HUES48 (cell line): ENCODE measurements at regions not wholly inside any gene's neighbourhood (a gene's known extent, or its start where the extent isn't known, plus 50 kb on each side); places are given as distances from the start of the nearest gene placed in this dataset.

Source experiments
- H3K27ac ChIP-seq: one replicate; pipeline ENCODE4 v1.7.0; 2013; ENCODE audit warnings: low read depth, low read length, inconsistent platforms
- H3K27me3 ChIP-seq: 2 replicates; pipeline ENCODE4 v1.6.1; 2013; ENCODE audit warnings: mild to moderate bottlenecking, low read length; ENCODE audit not compliant: control insufficient read depth, insufficient read depth
- H3K36me3 ChIP-seq: 2 replicates; pipeline ENCODE4 v1.6.1; 2013; ENCODE audit warnings: low read length; ENCODE audit not compliant: control insufficient read depth, insufficient read depth
- H3K4me1 ChIP-seq: 2 replicates; pipeline ENCODE4 v1.6.1; 2013; ENCODE audit warnings: mild to moderate bottlenecking, low read length; ENCODE audit not compliant: control insufficient read depth, insufficient read depth
- H3K4me3 ChIP-seq: 2 replicates; pipeline ENCODE4 v1.5.1; 2013; ENCODE audit warnings: mild to moderate bottlenecking, low read depth, low read length
- H3K9ac ChIP-seq: 2 replicates; pipeline ENCODE4 v1.6.1; 2013; ENCODE audit warnings: mild to moderate bottlenecking, low read depth, low read length, moderate library complexity
- H3K9me3 ChIP-seq: 2 replicates; pipeline ENCODE4 v1.6.1; 2013; ENCODE audit warnings: low read length; ENCODE audit not compliant: control insufficient read depth, insufficient read depth

- H3K4me1 ChIP-seq, result peaks cover 20% of the 10 kb centered on the region
- no peak overlapping the region for H3K9ac ChIP-seq
- no peaks in the 10 kb centered on the region for H3K36me3 ChIP-seq
- H3K27ac ChIP-seq, result no peak overlapping the region
- H3K9me3 ChIP-seq, result no peaks in the 10 kb centered on the region
- no peak overlapping the region for H3K4me3 ChIP-seq
- H3K27me3 ChIP-seq, result no peaks in the 10 kb centered on the region
These were observed 61.2 kb upstream of the ODAD2 start for GRCh38 chr10:28060031-28060607.

- Histone ChIP-seq H3K9ac (no peak overlapping the region), H3K4me1 (peaks cover 20% of the 10 kb centered on the region), H3K4me3 (no peak overlapping the region), H3K9me3 (no peaks in the 10 kb centered on the region), H3K36me3 (no peaks in the 10 kb centered on the region), H3K27ac (no peak overlapping the region), H3K27me3 (no peaks in the 10 kb centered on the region)
These were observed 59.9 kb upstream of the ODAD2 start for GRCh38 chr10:28058746-28059145.

GRCh38 chr10:28054228-28054860 lies 55.5 kb upstream of the ODAD2 start:
- no peak overlapping the region for H3K9ac ChIP-seq
- H3K27me3 ChIP-seq, result no peaks in the 10 kb centered on the region
- no peak overlapping the region for H3K27ac ChIP-seq
- no peaks in the 10 kb centered on the region for H3K9me3 ChIP-seq
- no peaks in the 10 kb centered on the region for H3K4me1 ChIP-seq
- no peak overlapping the region for H3K4me3 ChIP-seq
- H3K36me3 ChIP-seq, result no peaks in the 10 kb centered on the region

- H3K27ac ChIP-seq, result no peak overlapping the region
These were observed 50.4 kb upstream of the ODAD2 start for GRCh38 chr10:28049286-28049685.

More at GRCh38 chr10:28049286-28049685, 50.4 kb upstream of the ODAD2 start:
- H3K4me3 ChIP-seq, result no peak overlapping the region
- no peaks in the 10 kb centered on the region for H3K36me3 ChIP-seq
- H3K9me3 ChIP-seq, result no peaks in the 10 kb centered on the region
- no peak overlapping the region for H3K9ac ChIP-seq
- H3K27me3 ChIP-seq, result no peaks in the 10 kb centered on the region
- H3K4me1 ChIP-seq, result no peaks in the 10 kb centered on the region
